Stomach (tissue), 8 donors: ENCODE measurements at regions not wholly inside any gene's neighbourhood (a gene's known extent, or its start where the extent isn't known, plus 50 kb on each side); places are given as distances from the start of the nearest gene placed in this dataset.

Source experiments
- DNase-seq, 2 donors: peaks; one replicate each; pipeline versions ENCODE4 v3.0.0 to v3.0.0-alpha.2; 2013 to 2019
- H3K27ac ChIP-seq, 5 donors: fragments of 200-600 bp in 4 of 5; sonication (generic) in 4 of 5; one replicate each; pipeline ENCODE4 v1.5.1; 2013 to 2019; ENCODE audit warnings: mild to moderate bottlenecking in 1 of 5, moderate library complexity in 1 of 5
- H3K27me3 ChIP-seq, 3 donors: fragments of 200-600 bp; sonication (generic); one replicate each; pipeline ENCODE4 v1.5.1; 2017 to 2019; ENCODE audit warnings: mixed run types in 1 of 3
- H3K36me3 ChIP-seq, 4 donors: fragments of 200-600 bp; sonication (generic); 1 replicate in 3 of 4; 2 replicates in 1 of 4; pipeline ENCODE4 v1.5.1; 2016 to 2019
- H3K4me1 ChIP-seq, 4 donors: fragments of 200-600 bp; sonication (generic); one replicate each; pipeline ENCODE4 v1.5.1; 2016 to 2019
- H3K4me3 ChIP-seq, 4 donors: fragments of 200-600 bp; sonication (generic) in 3 of 4; one replicate each; pipeline ENCODE4 v1.5.1; 2016 to 2019; ENCODE audit warnings: mild to moderate bottlenecking in 1 of 4
- H3K9me3 ChIP-seq, 4 donors: fragments of 200-600 bp; sonication (generic); one replicate each; pipeline ENCODE4 v1.5.1; 2016 to 2019
- EP300 ChIP-seq: sonication (generic); formaldehyde crosslinking; IDR thresholded peaks from one replicate; pipeline ENCODE4 v1.6.1; 2017; ENCODE audit warnings: antibody characterized with exemption
- POLR2A ChIP-seq, 4 donors: fragments of 450-650 bp; IDR thresholded peaks; one replicate each; pipeline ENCODE4 v1.6.1; 2016; ENCODE audit warnings: antibody characterized with exemption in 4 of 4, control low read depth in 2 of 4, mild to moderate bottlenecking in 1 of 4, moderate library complexity in 1 of 4
- POLR2AphosphoS5 ChIP-seq, 3 donors: sonication (generic); formaldehyde crosslinking; IDR thresholded peaks; one replicate each; pipeline ENCODE4 v1.6.1; 2016; ENCODE audit warnings: antibody characterized with exemption in 3 of 3
- WGBS, 5 donors: extraction: QIAGEN DNeasy Blood & Tissue Kit in 3 of 5; methylation state at CpG; one replicate each; pipeline versions ENCODE4 v1.1.5 to v1.1.7; 2013 to 2018; 5-methylcytosine and 5-hydroxymethylcytosine counted together
- intact Hi-C: fragments of 100-400 bp; cut with DNase I; formaldehyde crosslinking; loops from one replicate; pipeline ENCODE4 v1.15.1; 2023; ENCODE audit warnings: low total_unique reads
- small RNA-seq, 4 donors: library from RNA; depleted of rRNA; stranded (forward); fragments of <200 nt; gene quantifications; one replicate each; pipeline ENCODE3, GENCODE V24; 2016
- donor health status: healthy with polysubstance abuse.
- donor health status: Bipolar disorder and iron deficiency.
- donor health status: healthy.

DNA sequence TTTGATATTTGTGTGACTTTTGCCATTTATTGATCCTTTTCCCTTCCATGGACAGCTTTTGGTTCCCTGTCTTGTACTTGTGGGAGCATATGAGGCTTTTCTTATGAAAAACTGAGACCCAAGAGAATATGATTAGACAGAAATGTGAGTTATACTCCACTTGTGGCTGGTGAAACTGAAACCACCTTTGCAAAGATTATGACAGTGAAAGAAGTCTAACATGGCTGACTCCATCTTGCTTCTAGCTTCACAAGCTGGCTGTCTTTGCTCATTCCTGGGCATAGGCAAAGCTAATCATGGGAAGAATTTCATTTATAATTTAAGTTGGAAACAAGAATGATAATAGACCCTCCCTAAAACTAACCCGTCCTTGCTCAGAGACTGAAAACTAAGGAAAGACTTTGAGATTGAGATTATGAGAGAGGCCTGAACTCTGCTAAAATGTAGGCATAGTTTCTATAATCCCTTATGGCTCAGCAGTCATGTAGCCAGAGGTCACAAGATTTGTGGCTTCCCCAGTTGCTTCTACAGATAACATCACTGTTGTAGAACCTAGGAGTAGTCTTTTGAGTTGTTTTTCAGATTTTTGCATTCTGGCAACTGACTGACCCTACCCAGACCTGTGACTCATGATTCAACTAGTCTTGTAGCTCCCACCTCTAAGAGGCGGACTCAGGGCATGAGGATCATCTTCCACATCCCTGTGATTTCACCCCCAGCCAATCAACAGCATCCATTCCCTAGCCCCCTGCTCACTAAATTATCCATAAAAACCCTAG, 50.9 kb upstream of the CD2AP start:
- no peaks in the 10 kb centered on the region for H3K27me3 ChIP-seq
- H3K36me3 ChIP-seq: no peaks in the 10 kb centered on the region
- 92 to 99% (median 95%) methylated on average over 2 of the region's 2 CpGs for WGBS, 5 donors
- no peak overlapping the region for H3K27ac ChIP-seq
- no peaks in the 10 kb centered on the region for H3K4me1 ChIP-seq
- H3K4me3 ChIP-seq: no peak overlapping the region
- TF ChIP-seq EP300 (no peak), POLR2A (IDR thresholded peaks at IDR 0.05) (no peak)
- intact Hi-C loops: no loop called here
- no peak for DNase-seq
- H3K9me3 ChIP-seq: peaks cover 0 to 30% (median 11%) of the 10 kb centered on the region in 4 donors

DNA sequence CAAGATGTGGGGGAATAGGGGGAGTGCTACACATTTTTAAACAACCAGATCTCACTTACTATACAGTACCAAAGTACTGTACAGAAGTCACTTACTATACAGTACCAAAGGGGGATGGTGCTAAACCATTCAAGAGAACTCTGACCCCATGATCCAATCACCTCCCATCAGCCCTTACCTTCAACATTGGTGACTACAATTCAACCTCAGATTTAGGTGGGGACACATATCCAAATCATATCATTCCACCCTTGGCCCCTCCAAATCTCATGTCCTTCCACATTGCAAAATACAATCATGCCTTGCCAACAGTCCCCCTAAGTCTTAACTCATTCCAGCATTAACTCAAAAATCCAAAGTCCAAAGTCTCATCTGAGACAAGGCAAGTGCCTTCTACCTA, 49.9 kb upstream of the CD2AP start:
- TF ChIP-seq POLR2AphosphoS5 (IDR thresholded peaks at IDR 0.05): no peak
- intact Hi-C loops: no loop called here
- H3K4me1 ChIP-seq: no peaks in the 10 kb centered on the region
- H3K36me3 ChIP-seq: no peaks in the 10 kb centered on the region
- no peak overlapping the region for H3K4me3 ChIP-seq
- H3K27ac ChIP-seq: no peak overlapping the region
- H3K9me3 ChIP-seq: peaks cover 0 to 30% (median 11%) of the 10 kb centered on the region in 4 donors
- H3K27me3 ChIP-seq: no peaks in the 10 kb centered on the region
- DNase-seq: no peak

Small RNA genes in the stretch of these regions (small RNA-seq; reads per million reads assigned to genes)
- 0 reads per million in 4 donors for gene B3GNTL1P2
